ENCODE measurements at regions not wholly inside any gene's neighbourhood (a gene's known extent, or its start where the extent isn't known, plus 50 kb on each side); places are given as distances from the start of the nearest gene placed in this dataset.
"Not testable (repeated sequence)": the region's sequence is repeated elsewhere in the genome, so short reads cannot be mapped to it uniquely, and the experiment has no call there.

GRCh38 chr4:62457356-62457755 is 1257.2 kb downstream of the ADGRL3 start:
- Mint-ChIP-seq H3K36me3 (no peaks in the 10 kb centered on the region), H3K9me3 (peaks cover 0 to 22% (median 10%) of the 10 kb centered on the region in 9 donors), H3K27me3 (no peaks in the 10 kb centered on the region), H3K4me3 (no peak overlapping the region), H3K4me1 (no peaks in the 10 kb centered on the region), H3K27ac (no peak overlapping the region)
- DNase-seq (no peak), ATAC-seq (no peak)
- POLR2A ChIA-PET, result no interaction called here

GRCh38 chr4:62455871-62456270 is 1255.7 kb downstream of the ADGRL3 start:
- POLR2A ChIA-PET, result no interaction called here
- H3K36me3 Mint-ChIP-seq, result no peaks in the 10 kb centered on the region
- no peaks in the 10 kb centered on the region for H3K4me1 Mint-ChIP-seq
- no peak overlapping the region for H3K27ac Mint-ChIP-seq
- no peaks in the 10 kb centered on the region for H3K27me3 Mint-ChIP-seq
- H3K9me3 Mint-ChIP-seq, result peaks cover 0 to 22% (median 10%) of the 10 kb centered on the region in 9 donors
- DNase-seq, result no peak
- ATAC-seq, result no peak
- no peak overlapping the region for H3K4me3 Mint-ChIP-seq

GRCh38 chr4:62454535-62454934 is 1254.4 kb downstream of the ADGRL3 start:
- Mint-ChIP-seq H3K4me3 (no peak overlapping the region), H3K9me3 (peaks cover 0 to 12% (median 5%) of the 10 kb centered on the region in 9 donors), H3K4me1 (no peaks in the 10 kb centered on the region), H3K27me3 (no peaks in the 10 kb centered on the region), H3K27ac (no peak overlapping the region), H3K36me3 (no peaks in the 10 kb centered on the region)
- POLR2A ChIA-PET, result no interaction called here
- ATAC-seq (no peak), DNase-seq (no peak)

GRCh38 chr4:62450740-62451139 is 1250.6 kb downstream of the ADGRL3 start:
- H3K4me1 Mint-ChIP-seq, result no peaks in the 10 kb centered on the region
- DNase-seq (no peak), ATAC-seq (no peak)
- H3K36me3 Mint-ChIP-seq, result peaks cover 0 to 3% (median 0%) of the 10 kb centered on the region in 3 donors
- H3K4me3 Mint-ChIP-seq, result no peak overlapping the region
- no peak overlapping the region for H3K27ac Mint-ChIP-seq
- H3K9me3 Mint-ChIP-seq, result peaks cover 0 to 23% (median 6%) of the 10 kb centered on the region in 9 donors
- POLR2A ChIA-PET, result no interaction called here
- no peaks in the 10 kb centered on the region for H3K27me3 Mint-ChIP-seq

- Mint-ChIP-seq H3K4me1 (no peaks in the 10 kb centered on the region), H3K36me3 (peaks cover 0 to 3% (median 0%) of the 10 kb centered on the region in 3 donors), H3K27me3 (no peaks in the 10 kb centered on the region), H3K4me3 (no peak overlapping the region), H3K9me3 (peaks cover 0 to 23% (median 8%) of the 10 kb centered on the region in 9 donors), H3K27ac (no peak overlapping the region)
- POLR2A ChIA-PET, result no interaction called here
- no peak for DNase-seq
- ATAC-seq, result no peak
These were observed 1249.4 kb downstream of the ADGRL3 start for GRCh38 chr4:62449538-62449937.

GRCh38 chr4:62448911-62449310 is 1248.8 kb downstream of the ADGRL3 start:
- Mint-ChIP-seq H3K9me3 (peaks cover 0 to 23% (median 7%) of the 10 kb centered on the region in 9 donors), H3K36me3 (peaks cover 0 to 3% (median 0%) of the 10 kb centered on the region in 3 donors), H3K27me3 (no peaks in the 10 kb centered on the region), H3K4me1 (no peaks in the 10 kb centered on the region), H3K27ac (no peak overlapping the region), H3K4me3 (no peak overlapping the region)
- DNase-seq (no peak), ATAC-seq (no peak)
- POLR2A ChIA-PET, result no interaction called here

- H3K4me3 Mint-ChIP-seq, result no peak overlapping the region
These were observed 1238.9 kb downstream of the ADGRL3 start for GRCh38 chr4:62439051-62439450.

GRCh38 chr4:62434921-62435320 is 1234.8 kb downstream of the ADGRL3 start:
- H3K27ac Mint-ChIP-seq, result no peak overlapping the region
- H3K36me3 Mint-ChIP-seq, result no peaks in the 10 kb centered on the region
- no peak for DNase-seq
- POLR2A ChIA-PET, result no interaction called here
- peaks cover 9 to 48% (median 17%) of the 10 kb centered on the region in 9 donors for H3K9me3 Mint-ChIP-seq
- H3K27me3 Mint-ChIP-seq, result no peaks in the 10 kb centered on the region
- H3K4me1 Mint-ChIP-seq, result no peaks in the 10 kb centered on the region
- no peak for ATAC-seq
- H3K4me3 Mint-ChIP-seq, result no peak overlapping the region

More at GRCh38 chr4:62439051-62439450, 1238.9 kb downstream of the ADGRL3 start:
- no peak overlapping the region for H3K27ac Mint-ChIP-seq
- H3K36me3 Mint-ChIP-seq, result no peaks in the 10 kb centered on the region
- no peaks in the 10 kb centered on the region for H3K4me1 Mint-ChIP-seq
- ATAC-seq (no peak), DNase-seq (no peak)
- POLR2A ChIA-PET, result no interaction called here
- peaks cover 12 to 62% (median 24%) of the 10 kb centered on the region in 9 donors for H3K9me3 Mint-ChIP-seq
- H3K27me3 Mint-ChIP-seq, result no peaks in the 10 kb centered on the region

- peaks cover 7 to 41% (median 10%) of the 10 kb centered on the region in 9 donors for H3K9me3 Mint-ChIP-seq
- H3K27ac Mint-ChIP-seq, ATAC-seq, H3K27me3 Mint-ChIP-seq, H3K4me3 Mint-ChIP-seq, DNase-seq, POLR2A ChIA-PET, H3K4me1 Mint-ChIP-seq, H3K36me3 Mint-ChIP-seq: not testable (repeated sequence)
These were observed 1231.5 kb downstream of the ADGRL3 start for GRCh38 chr4:62431513-62432231.

- no peak overlapping the region for H3K27ac Mint-ChIP-seq
- no peak for ATAC-seq
- peaks cover 3 to 26% (median 7%) of the 10 kb centered on the region in 9 donors for H3K9me3 Mint-ChIP-seq
- no peaks in the 10 kb centered on the region for H3K36me3 Mint-ChIP-seq
- no peaks in the 10 kb centered on the region for H3K27me3 Mint-ChIP-seq
- H3K4me1 Mint-ChIP-seq, result no peaks in the 10 kb centered on the region
- no peak for DNase-seq
- POLR2A ChIA-PET, result no interaction called here
- H3K4me3 Mint-ChIP-seq, result no peak overlapping the region
These were observed 1229.2 kb downstream of the ADGRL3 start for GRCh38 chr4:62429297-62429696.

- H3K4me1 Mint-ChIP-seq, result no peaks in the 10 kb centered on the region
- H3K36me3 Mint-ChIP-seq, result peaks cover 0 to 2% (median 0%) of the 10 kb centered on the region in 3 donors
- H3K27me3 Mint-ChIP-seq, result no peaks in the 10 kb centered on the region
- POLR2A ChIA-PET, result no interaction called here
- no peak overlapping the region for H3K4me3 Mint-ChIP-seq
- no peak for ATAC-seq
- no peak for DNase-seq
- peaks cover 0 to 18% (median 10%) of the 10 kb centered on the region in 9 donors for H3K9me3 Mint-ChIP-seq
- H3K27ac Mint-ChIP-seq, result no peak overlapping the region
These were observed 1215.1 kb downstream of the ADGRL3 start for GRCh38 chr4:62415256-62415655.

GRCh38 chr4:62414563-62414962 is 1214.4 kb downstream of the ADGRL3 start:
- Mint-ChIP-seq H3K4me1 (no peaks in the 10 kb centered on the region), H3K4me3 (no peak overlapping the region), H3K27ac (no peak overlapping the region), H3K36me3 (no peaks in the 10 kb centered on the region), H3K27me3 (no peaks in the 10 kb centered on the region), H3K9me3 (peaks cover 0 to 20% (median 10%) of the 10 kb centered on the region in 9 donors)
- POLR2A ChIA-PET, result no interaction called here
- ATAC-seq (no peak), DNase-seq (no peak)

GRCh38 chr4:62410371-62411003 is 1210.4 kb downstream of the ADGRL3 start:
- no peak overlapping the region for H3K4me3 Mint-ChIP-seq
- H3K36me3 Mint-ChIP-seq, result peaks cover 0 to 5% (median 0%) of the 10 kb centered on the region in 3 donors
- ATAC-seq (no peak), DNase-seq (no peak)
- peaks cover 2 to 23% (median 11%) of the 10 kb centered on the region in 9 donors for H3K9me3 Mint-ChIP-seq
- POLR2A ChIA-PET, result no interaction called here
- no peak overlapping the region for H3K27ac Mint-ChIP-seq
- H3K4me1 Mint-ChIP-seq, result no peaks in the 10 kb centered on the region
- H3K27me3 Mint-ChIP-seq, result no peaks in the 10 kb centered on the region
